Vagina (tissue), 2 donors: ENCODE measurements at regions not wholly inside any gene's neighbourhood (a gene's known extent, or its start where the extent isn't known, plus 50 kb on each side); places are given as distances from the start of the nearest gene placed in this dataset.
A peak's percentile ranks its signal among the peaks of the same experiment; 100 is the strongest.

Source experiments
- CTCF ChIP-seq, 3 experiments: fragments of 450-650 bp in 2 of 3; fragments of 200-600 bp in 1 of 3; sonication (generic) in 1 of 3; IDR thresholded peaks; one replicate each; pipeline ENCODE4 v1.5.1; 2017 to 2019; ENCODE audit warnings: antibody characterized with exemption in 3 of 3, mild to moderate bottlenecking in 2 of 3, moderate library complexity in 2 of 3
- POLR2A ChIP-seq, 2 donors: fragments of 450-650 bp; IDR thresholded peaks; one replicate each; pipeline ENCODE4 v1.6.1; 2017; ENCODE audit warnings: antibody characterized with exemption in 2 of 2, mild to moderate bottlenecking in 2 of 2, moderate library complexity in 2 of 2
- POLR2AphosphoS5 ChIP-seq, 2 donors: sonication (generic); formaldehyde crosslinking; IDR thresholded peaks; one replicate each; pipeline ENCODE4 v1.9.0; 2017; ENCODE audit warnings: antibody characterized with exemption in 2 of 2, mild to moderate bottlenecking in 2 of 2, low read depth in 1 of 2; ENCODE audit not compliant: insufficient read depth in 1 of 2

- no peak for TF ChIP-seq POLR2A (IDR thresholded peaks at IDR 0.05)
- TF ChIP-seq CTCF (IDR thresholded peaks at IDR 0.05) = peak in 2 of 3 experiments; percentile 32 to 39
- TF ChIP-seq POLR2AphosphoS5 (IDR thresholded peaks at IDR 0.05; ENCODE audit: insufficient read depth in 1 of 2, low read depth in 1 of 2) = no peak
These were observed 137.7 kb downstream of the SPTSSA start for GRCh38 chr14:34324363-34324795.
